Endothelial cell (in vitro differentiated cells): ENCODE measurements at regions not wholly inside any gene's neighbourhood (a gene's known extent, or its start where the extent isn't known, plus 50 kb on each side); places are given as distances from the start of the nearest gene placed in this dataset.

Source experiments
- DNase-seq: peaks from one replicate; pipeline ENCODE4 v3.0.0; 2021; ENCODE audit warnings: low spot score
- H3K27ac Mint-ChIP-seq: one replicate; pipeline ENCODE4 v1.8.0; 2021; ENCODE audit warnings: mixed read lengths, inconsistent platforms; ENCODE audit not compliant: unreplicated experiment
- H3K27me3 Mint-ChIP-seq: one replicate; pipeline ENCODE4 v1.8.0; 2021; ENCODE audit warnings: mild to moderate bottlenecking, moderate library complexity, mixed read lengths, inconsistent platforms; ENCODE audit not compliant: unreplicated experiment
- H3K36me3 Mint-ChIP-seq: one replicate; pipeline ENCODE4 v1.8.0; 2021; ENCODE audit warnings: mild to moderate bottlenecking, low read depth, mixed read lengths, inconsistent platforms; ENCODE audit not compliant: unreplicated experiment
- H3K4me1 Mint-ChIP-seq: one replicate; pipeline ENCODE4 v1.8.0; 2021; ENCODE audit warnings: mild to moderate bottlenecking, mixed read lengths, inconsistent platforms; ENCODE audit not compliant: unreplicated experiment
- H3K4me3 Mint-ChIP-seq: one replicate; pipeline ENCODE4 v1.8.0; 2021; ENCODE audit warnings: mild to moderate bottlenecking, mixed read lengths, inconsistent platforms; ENCODE audit not compliant: unreplicated experiment
- H3K9me3 Mint-ChIP-seq: one replicate; pipeline ENCODE4 v1.8.0; 2021; ENCODE audit warnings: mixed read lengths, inconsistent platforms; ENCODE audit not compliant: unreplicated experiment
- TF ChIP-seq, protein P1 (sequence below): fragments of 200-600 bp; sonication (generic); IDR thresholded peaks from one replicate; pipeline ENCODE4 v1.5.0; 2021; ENCODE audit warnings: antibody characterized with exemption; ENCODE audit not compliant: unreplicated experiment

DNA sequence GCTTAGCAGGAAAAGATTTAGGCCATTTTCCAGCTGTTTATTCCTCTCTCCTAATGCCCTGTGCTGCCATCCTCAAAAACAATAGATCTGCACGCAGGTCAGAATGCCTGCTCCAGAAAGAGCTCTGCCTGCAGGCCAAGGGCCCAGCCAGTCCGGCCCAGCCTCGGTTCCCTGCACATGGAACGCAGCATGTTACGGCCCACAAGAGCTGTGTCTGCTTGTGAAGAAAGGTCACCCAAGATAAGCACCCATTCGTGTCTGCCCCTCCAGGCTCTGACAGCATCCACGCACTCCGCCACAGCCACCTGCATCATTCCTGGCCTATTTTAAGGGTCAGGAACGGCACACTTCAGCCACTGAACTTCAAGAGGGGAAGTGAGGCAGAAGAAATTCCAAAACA lies 152.2 kb downstream of the SPATA19 start:
- H3K4me3 Mint-ChIP-seq: no peak overlapping the region
- H3K27me3 Mint-ChIP-seq: no peaks in the 10 kb centered on the region
- no peaks in the 10 kb centered on the region for H3K36me3 Mint-ChIP-seq
- DNase-seq: no peak
- no peaks in the 10 kb centered on the region for H3K4me1 Mint-ChIP-seq
- H3K9me3 Mint-ChIP-seq: no peaks in the 10 kb centered on the region
- TF ChIP-seq, protein P1, sequence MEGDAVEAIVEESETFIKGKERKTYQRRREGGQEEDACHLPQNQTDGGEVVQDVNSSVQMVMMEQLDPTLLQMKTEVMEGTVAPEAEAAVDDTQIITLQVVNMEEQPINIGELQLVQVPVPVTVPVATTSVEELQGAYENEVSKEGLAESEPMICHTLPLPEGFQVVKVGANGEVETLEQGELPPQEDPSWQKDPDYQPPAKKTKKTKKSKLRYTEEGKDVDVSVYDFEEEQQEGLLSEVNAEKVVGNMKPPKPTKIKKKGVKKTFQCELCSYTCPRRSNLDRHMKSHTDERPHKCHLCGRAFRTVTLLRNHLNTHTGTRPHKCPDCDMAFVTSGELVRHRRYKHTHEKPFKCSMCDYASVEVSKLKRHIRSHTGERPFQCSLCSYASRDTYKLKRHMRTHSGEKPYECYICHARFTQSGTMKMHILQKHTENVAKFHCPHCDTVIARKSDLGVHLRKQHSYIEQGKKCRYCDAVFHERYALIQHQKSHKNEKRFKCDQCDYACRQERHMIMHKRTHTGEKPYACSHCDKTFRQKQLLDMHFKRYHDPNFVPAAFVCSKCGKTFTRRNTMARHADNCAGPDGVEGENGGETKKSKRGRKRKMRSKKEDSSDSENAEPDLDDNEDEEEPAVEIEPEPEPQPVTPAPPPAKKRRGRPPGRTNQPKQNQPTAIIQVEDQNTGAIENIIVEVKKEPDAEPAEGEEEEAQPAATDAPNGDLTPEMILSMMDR: no peak
- no peak overlapping the region for H3K27ac Mint-ChIP-seq

DNA sequence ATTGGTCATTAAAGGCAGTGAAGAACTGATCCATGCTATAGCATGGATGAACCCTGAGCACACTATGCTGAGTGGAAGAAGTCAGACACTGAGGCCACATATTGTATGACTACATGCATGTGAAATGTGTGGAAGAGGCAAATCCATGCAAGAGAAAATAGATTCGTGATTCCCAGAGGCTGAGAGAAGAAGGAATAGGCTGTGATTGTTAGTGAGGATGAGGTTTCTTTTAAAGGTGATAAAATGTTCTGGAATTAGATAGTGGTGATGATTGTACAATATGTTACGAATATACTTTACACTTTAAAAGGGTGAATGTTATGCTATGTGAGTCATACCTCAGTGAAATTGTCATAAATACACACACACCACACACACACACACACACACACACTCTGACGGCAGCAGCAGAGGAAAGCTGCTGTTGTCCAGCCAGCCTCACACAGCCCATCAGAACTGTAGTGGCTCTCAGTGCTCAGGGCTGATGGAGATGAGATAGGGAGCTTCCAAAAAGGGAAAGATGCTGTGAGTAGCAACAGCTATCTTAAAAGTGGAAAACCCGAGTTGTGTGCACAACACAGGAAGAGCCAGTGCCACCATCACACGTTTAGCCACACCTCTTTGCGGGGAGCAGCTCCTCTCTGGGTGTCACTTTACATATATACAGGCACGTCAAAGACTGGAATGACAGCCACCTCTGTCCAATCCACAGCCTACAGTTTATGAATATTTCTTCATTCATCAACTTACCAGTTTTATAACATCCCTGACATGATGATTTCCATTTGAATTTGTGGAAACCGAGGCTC lies 153.0 kb downstream of the SPATA19 start:
- Mint-ChIP-seq H3K4me1 (no peaks in the 10 kb centered on the region), H3K9me3 (no peaks in the 10 kb centered on the region), H3K36me3 (no peaks in the 10 kb centered on the region), H3K27ac (no peak overlapping the region), H3K27me3 (no peaks in the 10 kb centered on the region), H3K4me3 (no peak overlapping the region)
- TF ChIP-seq, protein P1: no peak
- DNase-seq: no peak

DNA sequence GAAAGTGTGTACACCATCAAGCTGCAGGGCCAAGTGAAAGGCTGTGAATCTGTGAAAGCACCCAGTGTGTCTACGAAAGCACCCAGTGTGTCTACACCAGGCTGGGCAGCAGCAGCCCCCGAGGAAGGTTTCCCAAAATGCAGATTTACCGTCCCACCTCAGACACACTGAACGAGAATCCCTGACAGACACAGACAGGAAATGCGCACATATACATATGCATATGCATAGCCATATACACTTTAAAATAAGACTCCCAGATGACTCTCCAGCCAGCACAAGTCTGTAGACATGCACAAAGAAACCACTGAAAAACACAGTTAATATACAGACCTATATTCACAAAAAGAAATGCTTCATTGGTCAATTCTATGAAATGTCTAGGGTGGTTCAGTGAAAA lies 155.5 kb upstream of the OPCML start:
- H3K27ac Mint-ChIP-seq: no peak overlapping the region
- TF ChIP-seq, protein P1: no peak
- H3K4me1 Mint-ChIP-seq: no peaks in the 10 kb centered on the region
- H3K4me3 Mint-ChIP-seq: no peak overlapping the region
- no peaks in the 10 kb centered on the region for H3K9me3 Mint-ChIP-seq
- no peaks in the 10 kb centered on the region for H3K36me3 Mint-ChIP-seq
- no peak for DNase-seq
- H3K27me3 Mint-ChIP-seq: no peaks in the 10 kb centered on the region

DNA sequence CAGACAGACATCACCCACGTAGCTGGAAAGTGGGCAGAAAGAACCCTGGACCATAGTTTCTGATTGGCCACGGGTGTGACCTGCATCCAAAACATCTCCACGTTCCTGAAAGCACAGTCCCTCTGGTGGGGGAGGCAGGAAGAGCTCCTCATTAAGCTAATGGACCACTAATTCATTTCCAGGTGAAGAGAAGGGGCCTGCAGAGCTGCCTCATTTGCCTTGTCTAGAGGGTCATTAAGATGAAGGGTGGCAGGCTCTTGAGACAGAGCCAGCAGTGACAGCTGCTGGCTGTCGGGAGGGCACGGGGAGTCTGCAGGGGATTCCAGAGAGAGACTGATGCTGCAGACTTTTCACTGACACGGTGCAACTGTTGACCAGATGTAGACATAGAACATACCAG lies 149.6 kb upstream of the OPCML start:
- H3K4me3 Mint-ChIP-seq: no peak overlapping the region
- no peaks in the 10 kb centered on the region for H3K4me1 Mint-ChIP-seq
- no peaks in the 10 kb centered on the region for H3K9me3 Mint-ChIP-seq
- TF ChIP-seq, protein P1: peak; percentile 20
- DNase-seq: peak; percentile 8
- H3K36me3 Mint-ChIP-seq: no peaks in the 10 kb centered on the region
- H3K27me3 Mint-ChIP-seq: no peaks in the 10 kb centered on the region
- no peak overlapping the region for H3K27ac Mint-ChIP-seq

DNA sequence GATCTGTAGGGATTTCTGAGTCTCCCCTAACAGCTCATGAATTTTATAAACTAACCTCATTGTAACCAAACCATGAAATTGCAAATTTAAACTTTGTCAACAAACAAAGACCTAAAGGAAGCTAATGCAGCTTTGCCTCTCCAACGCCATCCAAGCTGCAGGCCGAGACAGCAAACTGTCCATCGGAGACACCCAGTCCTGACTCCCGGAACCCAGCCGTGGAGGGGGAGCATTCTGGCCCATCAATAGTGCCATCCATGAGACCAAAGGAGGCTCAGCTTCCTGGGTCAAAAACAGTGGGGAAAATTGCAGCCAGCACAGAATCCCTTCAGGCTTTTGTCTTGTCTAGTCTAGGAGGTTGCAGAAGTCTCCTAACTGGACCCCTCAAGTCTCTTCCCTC lies 147.6 kb upstream of the OPCML start:
- Mint-ChIP-seq H3K4me3 (no peak overlapping the region), H3K4me1 (no peaks in the 10 kb centered on the region), H3K36me3 (no peaks in the 10 kb centered on the region), H3K9me3 (no peaks in the 10 kb centered on the region), H3K27me3 (no peaks in the 10 kb centered on the region), H3K27ac (no peak overlapping the region)
- TF ChIP-seq, protein P1: no peak
- no peak for DNase-seq
